ENCODE measurements at regions not wholly inside any gene's neighbourhood (a gene's known extent, or its start where the extent isn't known, plus 50 kb on each side); places are given as distances from the start of the nearest gene placed in this dataset.
A peak's percentile ranks its signal among the peaks of the same experiment; 100 is the strongest.
"Not testable (repeated sequence)": the region's sequence is repeated elsewhere in the genome, so short reads cannot be mapped to it uniquely, and the experiment has no call there.

DNA sequence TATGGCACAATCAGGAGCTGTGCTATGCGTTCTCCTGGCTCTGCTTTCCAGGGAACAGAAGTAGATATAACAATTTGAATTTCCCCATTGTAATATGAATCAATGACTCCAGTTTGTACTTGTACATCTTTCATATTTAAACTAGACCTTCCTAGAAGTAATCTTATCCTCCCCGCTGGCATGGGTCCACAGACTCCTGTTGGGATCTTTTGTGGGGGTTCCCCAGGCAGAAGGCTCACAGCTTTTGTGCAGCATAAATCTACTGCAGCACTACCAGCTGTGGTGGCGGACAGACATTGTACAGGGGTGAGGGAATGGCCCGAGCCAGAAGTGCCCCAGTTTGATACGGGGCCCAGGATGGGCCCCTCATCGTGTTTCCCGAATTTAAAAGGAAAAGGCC, 1042.1 kb downstream of the STPG2 start:
- H3K27ac ChIP-seq (ENCODE audit: low read length); H3K36me3 ChIP-seq (ENCODE audit: insufficient read depth, low read depth, low read length); H3K4me1 ChIP-seq (ENCODE audit: insufficient read depth, low read length); H3K27me3 ChIP-seq (ENCODE audit: insufficient read depth, low read length); H3K9me3 ChIP-seq (ENCODE audit: insufficient read depth, low read depth, low read length); H3K4me3 ChIP-seq (ENCODE audit: low read length); H3K9ac ChIP-seq (ENCODE audit: low read depth, low read length): not testable (repeated sequence)

DNA sequence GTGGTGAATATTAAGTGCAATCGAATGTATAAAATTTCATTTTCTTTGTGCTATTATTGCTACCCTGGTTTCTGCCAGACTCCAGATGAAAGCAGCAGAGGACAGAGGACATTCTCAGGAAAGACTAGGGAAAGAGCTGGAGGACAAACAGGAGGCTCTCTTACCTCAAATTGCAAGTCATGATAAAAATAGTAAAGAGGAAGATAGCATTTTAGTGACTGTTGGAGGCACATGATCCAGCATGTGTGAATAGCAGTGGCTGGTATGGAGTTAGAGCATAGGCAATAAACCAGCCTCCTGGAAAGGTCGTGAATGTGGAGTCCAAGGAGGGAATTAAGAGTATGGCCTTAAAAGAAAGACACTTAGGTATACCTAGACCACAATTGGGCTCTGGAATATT, 1040.0 kb downstream of the STPG2 start:
- no peaks in the 10 kb centered on the region for H3K9me3 ChIP-seq (ENCODE audit: insufficient read depth, low read depth, low read length)
- H3K4me3 ChIP-seq (ENCODE audit: low read length), result no peak overlapping the region
- H3K4me1 ChIP-seq (ENCODE audit: insufficient read depth, low read length), result no peaks in the 10 kb centered on the region
- no peak overlapping the region for H3K9ac ChIP-seq (ENCODE audit: low read depth, low read length)
- H3K27me3 ChIP-seq (ENCODE audit: insufficient read depth, low read length), result no peaks in the 10 kb centered on the region
- no peaks in the 10 kb centered on the region for H3K36me3 ChIP-seq (ENCODE audit: insufficient read depth, low read depth, low read length)
- H3K27ac ChIP-seq (ENCODE audit: low read length), result no peak overlapping the region

DNA sequence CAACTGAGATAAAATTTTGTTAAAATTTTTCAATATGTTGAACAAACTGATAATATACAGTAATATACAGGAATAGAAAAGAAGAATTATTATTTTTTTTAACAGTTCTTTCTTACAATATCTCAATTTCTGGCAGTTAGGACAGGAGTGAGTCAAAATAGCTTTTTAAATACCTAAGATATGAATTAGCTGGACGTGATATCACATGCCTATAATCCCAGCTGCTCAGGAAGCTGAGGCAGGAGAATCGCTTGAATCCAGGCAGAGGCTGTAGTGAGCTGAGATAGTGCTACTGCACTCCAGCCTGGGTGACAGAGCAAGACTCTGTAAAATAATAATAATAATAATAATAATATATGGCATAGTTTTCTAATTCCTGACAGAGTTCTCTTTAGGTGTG, 1039.3 kb downstream of the STPG2 start:
- no peaks in the 10 kb centered on the region for H3K27me3 ChIP-seq (ENCODE audit: insufficient read depth, low read length)
- H3K4me1 ChIP-seq (ENCODE audit: insufficient read depth, low read length), result no peaks in the 10 kb centered on the region
- H3K36me3 ChIP-seq (ENCODE audit: insufficient read depth, low read depth, low read length), result no peaks in the 10 kb centered on the region
- H3K9me3 ChIP-seq (ENCODE audit: insufficient read depth, low read depth, low read length), result no peaks in the 10 kb centered on the region; the same call in 1 of the 2 replicates
- H3K27ac ChIP-seq (ENCODE audit: low read length), result no peak overlapping the region
- no peak overlapping the region for H3K4me3 ChIP-seq (ENCODE audit: low read length)
- H3K9ac ChIP-seq (ENCODE audit: low read depth, low read length), result no peak overlapping the region

DNA sequence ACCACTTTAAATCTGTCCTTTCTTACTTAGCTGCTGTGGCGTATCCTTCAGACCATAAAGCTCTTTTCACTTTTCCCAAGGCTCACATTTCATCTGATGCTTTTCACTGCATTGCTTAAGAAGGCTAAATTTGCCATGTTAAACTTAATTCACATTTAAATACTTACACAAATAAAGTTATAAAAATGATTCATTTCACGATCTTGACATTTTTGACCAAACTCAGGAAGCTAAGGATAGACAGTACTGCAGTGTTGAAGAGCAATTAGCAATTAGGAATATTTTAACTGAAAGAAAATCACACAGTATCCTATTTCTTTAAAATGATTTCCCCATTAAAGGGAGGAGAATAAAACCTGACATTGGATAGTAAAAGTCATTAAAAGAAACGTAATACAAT, 1038.6 kb downstream of the STPG2 start:
- Histone ChIP-seq H3K4me3 (ENCODE audit: low read length) (no peak overlapping the region), H3K9me3 (ENCODE audit: insufficient read depth, low read depth, low read length) (no peaks in the 10 kb centered on the region; the same call in 1 of the 2 replicates), H3K36me3 (ENCODE audit: insufficient read depth, low read depth, low read length) (no peaks in the 10 kb centered on the region), H3K27ac (ENCODE audit: low read length) (no peak overlapping the region), H3K4me1 (ENCODE audit: insufficient read depth, low read length) (no peaks in the 10 kb centered on the region), H3K27me3 (ENCODE audit: insufficient read depth, low read length) (no peaks in the 10 kb centered on the region), H3K9ac (ENCODE audit: low read depth, low read length) (no peak overlapping the region)

DNA sequence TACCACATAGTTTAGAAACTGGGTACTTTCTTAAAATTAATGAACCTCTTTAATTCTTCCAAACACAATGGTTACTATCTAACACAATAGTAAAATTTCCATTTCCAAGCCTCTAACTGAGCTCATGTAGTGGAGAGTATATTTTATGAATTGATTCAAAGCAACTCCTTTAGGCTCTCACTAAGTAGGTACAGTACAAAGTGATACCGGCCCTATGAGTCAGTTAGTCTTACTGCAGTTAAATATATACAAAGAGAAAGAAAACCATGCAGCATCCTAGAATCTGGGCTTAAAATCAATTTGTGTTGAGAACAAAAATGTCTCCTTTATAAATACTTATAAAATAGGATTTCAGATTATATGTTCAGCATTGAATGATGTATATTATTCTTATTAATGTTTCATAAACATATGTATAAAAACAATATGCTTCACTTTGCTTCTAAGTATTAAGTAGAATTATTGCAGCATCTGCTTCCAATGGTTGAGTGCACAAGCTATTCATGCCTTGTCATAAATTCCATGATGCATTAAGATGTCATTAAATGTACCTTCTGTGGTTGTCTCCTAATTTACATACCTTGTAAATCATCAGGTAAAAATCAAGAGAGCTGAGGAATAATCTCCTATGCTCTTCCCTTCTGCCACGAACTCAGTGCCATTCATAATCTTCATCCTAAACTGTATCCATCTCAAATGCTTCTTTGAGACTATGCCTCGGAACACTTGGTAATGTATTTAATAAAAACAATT, 1037.8 kb downstream of the STPG2 start:
- no peaks in the 10 kb centered on the region for H3K4me1 ChIP-seq (ENCODE audit: insufficient read depth, low read length)
- H3K27ac ChIP-seq (ENCODE audit: low read length), result no peak overlapping the region
- no peaks in the 10 kb centered on the region for H3K27me3 ChIP-seq (ENCODE audit: insufficient read depth, low read length)
- no peak overlapping the region for H3K4me3 ChIP-seq (ENCODE audit: low read length)
- no peaks in the 10 kb centered on the region for H3K36me3 ChIP-seq (ENCODE audit: insufficient read depth, low read depth, low read length)
- H3K9me3 ChIP-seq (ENCODE audit: insufficient read depth, low read depth, low read length), result no peaks in the 10 kb centered on the region; the same call in 1 of the 2 replicates
- no peak overlapping the region for H3K9ac ChIP-seq (ENCODE audit: low read depth, low read length)

DNA sequence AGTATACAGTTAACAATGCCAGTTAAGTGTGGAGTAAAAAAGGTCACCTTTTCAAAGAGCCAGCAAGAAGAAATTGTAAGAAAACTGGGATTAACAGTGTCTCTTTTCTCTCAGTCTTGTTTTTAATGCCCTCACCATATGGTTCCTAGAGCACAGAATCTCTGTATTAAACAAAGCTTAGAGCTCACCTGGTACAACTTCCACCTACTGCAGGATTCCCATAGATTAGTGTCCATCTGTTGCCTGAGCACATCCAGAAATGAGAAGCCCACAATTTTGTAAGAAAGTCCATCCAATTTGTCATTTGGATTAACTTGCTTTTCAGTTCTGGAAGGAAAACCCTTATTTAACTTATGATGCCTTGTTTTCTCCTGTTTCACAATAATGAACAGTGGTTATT, 1037.1 kb downstream of the STPG2 start:
- H3K27ac ChIP-seq (ENCODE audit: low read length), result no peak overlapping the region
- H3K36me3 ChIP-seq (ENCODE audit: insufficient read depth, low read depth, low read length), result no peaks in the 10 kb centered on the region
- H3K9me3 ChIP-seq (ENCODE audit: insufficient read depth, low read depth, low read length), result no peaks in the 10 kb centered on the region; the same call in 1 of the 2 replicates
- no peaks in the 10 kb centered on the region for H3K4me1 ChIP-seq (ENCODE audit: insufficient read depth, low read length)
- H3K27me3 ChIP-seq (ENCODE audit: insufficient read depth, low read length), result no peaks in the 10 kb centered on the region
- no peak overlapping the region for H3K4me3 ChIP-seq (ENCODE audit: low read length)
- H3K9ac ChIP-seq (ENCODE audit: low read depth, low read length), result no peak overlapping the region

DNA sequence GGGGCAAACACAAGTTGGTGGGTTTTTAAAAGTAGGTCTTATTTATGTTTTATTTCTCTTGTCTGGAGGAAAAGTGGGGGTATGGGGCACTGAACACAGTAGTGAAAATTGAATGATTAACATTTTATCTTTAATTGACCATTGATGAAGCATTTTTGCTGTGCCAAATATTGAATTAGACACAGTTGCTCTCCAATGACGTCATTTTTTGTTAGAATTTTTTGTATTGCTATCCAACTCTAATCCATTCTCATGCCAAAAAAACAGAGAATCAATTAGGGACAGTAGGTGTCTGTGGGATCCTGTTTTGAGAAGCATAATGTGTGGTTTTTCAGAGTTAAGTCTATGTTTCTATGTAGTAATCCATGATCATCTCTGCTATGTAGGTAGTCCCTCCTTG, 1032.8 kb downstream of the STPG2 start:
- H3K4me1 ChIP-seq (ENCODE audit: insufficient read depth, low read length), result no peaks in the 10 kb centered on the region

DNA sequence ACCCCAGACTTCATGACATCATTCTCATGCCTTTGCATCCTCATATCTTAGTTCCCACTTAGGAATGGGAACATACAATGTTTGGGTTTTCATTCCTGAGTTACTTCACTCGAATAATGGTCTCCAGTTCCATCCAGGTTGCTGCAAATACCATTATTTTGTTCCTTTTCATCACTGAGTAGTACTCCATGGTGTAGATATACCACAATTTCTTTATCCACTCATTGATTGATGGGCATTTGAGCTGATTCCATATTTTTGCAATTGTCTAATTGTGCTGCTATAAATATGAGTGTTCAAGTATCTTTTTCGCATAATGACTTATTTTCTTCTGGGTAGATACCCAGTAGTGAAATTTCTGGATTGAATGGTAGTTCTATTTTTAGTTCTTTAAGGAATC, 1026.8 kb downstream of the STPG2 start:
- H3K27me3 ChIP-seq (ENCODE audit: insufficient read depth, low read length), result no peaks in the 10 kb centered on the region
- no peaks in the 10 kb centered on the region for H3K36me3 ChIP-seq (ENCODE audit: insufficient read depth, low read depth, low read length)
- H3K27ac ChIP-seq (ENCODE audit: low read length), result no peak overlapping the region
- peaks cover 6% of the 10 kb centered on the region; the same call in 1 of the 2 replicates for H3K9me3 ChIP-seq (ENCODE audit: insufficient read depth, low read depth, low read length)
- H3K9ac ChIP-seq (ENCODE audit: low read depth, low read length), result no peak overlapping the region
- peaks cover 3% of the 10 kb centered on the region; the same call in 1 of the 2 replicates for H3K4me1 ChIP-seq (ENCODE audit: insufficient read depth, low read length)
- no peak overlapping the region for H3K4me3 ChIP-seq (ENCODE audit: low read length)

More for the DNA sequence above, 1032.8 kb downstream of the STPG2 start:
- H3K27me3 ChIP-seq (ENCODE audit: insufficient read depth, low read length), result no peaks in the 10 kb centered on the region
- no peak overlapping the region for H3K27ac ChIP-seq (ENCODE audit: low read length)
- H3K36me3 ChIP-seq (ENCODE audit: insufficient read depth, low read depth, low read length), result no peaks in the 10 kb centered on the region
- no peaks in the 10 kb centered on the region; the same call in 1 of the 2 replicates for H3K9me3 ChIP-seq (ENCODE audit: insufficient read depth, low read depth, low read length)
- H3K4me3 ChIP-seq (ENCODE audit: low read length), result no peak overlapping the region
- no peak overlapping the region for H3K9ac ChIP-seq (ENCODE audit: low read depth, low read length)

DNA sequence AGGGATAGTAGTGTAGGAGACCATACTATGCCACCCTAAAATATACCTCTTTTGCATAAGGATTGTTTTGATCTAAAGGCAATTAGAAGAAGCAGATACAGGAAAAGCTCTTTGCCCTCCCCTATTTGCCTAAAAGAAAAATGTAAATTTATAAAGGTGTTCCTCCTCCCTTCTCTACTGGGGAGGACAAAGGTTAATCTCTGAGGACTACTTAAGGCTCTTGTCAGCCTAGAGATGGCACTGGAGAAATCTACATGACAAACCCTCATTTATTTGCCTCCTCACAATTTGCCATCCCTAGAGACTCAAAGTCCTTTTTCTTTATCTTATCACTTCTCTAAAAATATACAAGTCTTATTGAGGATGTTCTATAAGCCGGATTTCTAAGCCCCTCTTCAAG, 1021.8 kb downstream of the STPG2 start:
- no peaks in the 10 kb centered on the region for H3K27me3 ChIP-seq (ENCODE audit: insufficient read depth, low read length)
- H3K36me3 ChIP-seq (ENCODE audit: insufficient read depth, low read depth, low read length), result no peaks in the 10 kb centered on the region
- 0 out of 2 replicates have a peak overlapping the region, but pooled peaks have one; percentile 17 for H3K4me3 ChIP-seq (ENCODE audit: low read length)
- peaks cover 6% of the 10 kb centered on the region; the same call in 1 of the 2 replicates for H3K4me1 ChIP-seq (ENCODE audit: insufficient read depth, low read length)
- H3K9ac ChIP-seq (ENCODE audit: low read depth, low read length), result no peak overlapping the region
- peaks cover 3% of the 10 kb centered on the region; the same call in 1 of the 2 replicates for H3K9me3 ChIP-seq (ENCODE audit: insufficient read depth, low read depth, low read length)
- H3K27ac ChIP-seq (ENCODE audit: low read length), result no peak overlapping the region

DNA sequence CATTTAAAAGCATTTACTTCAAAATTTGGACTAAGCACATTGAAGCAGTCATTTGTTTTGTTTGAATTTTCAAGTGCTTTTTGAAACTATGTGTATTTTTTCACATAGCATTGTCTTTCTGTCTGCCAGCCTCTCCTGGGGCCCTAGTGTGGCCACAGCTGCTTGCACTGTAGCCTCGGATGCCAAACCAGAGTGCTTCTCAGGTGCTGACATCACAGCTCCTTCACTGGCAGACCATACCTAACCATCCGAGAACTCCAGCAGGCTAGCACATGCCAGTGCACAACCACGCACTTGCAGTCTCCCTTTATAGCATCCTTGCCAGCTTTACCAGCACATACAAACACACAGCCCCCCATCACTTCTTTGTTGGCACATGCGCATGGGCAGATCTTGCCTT, 1019.7 kb downstream of the STPG2 start:
- H3K9me3 ChIP-seq (ENCODE audit: insufficient read depth, low read depth, low read length), result no peaks in the 10 kb centered on the region
- H3K9ac ChIP-seq (ENCODE audit: low read depth, low read length), result no peak overlapping the region
- H3K36me3 ChIP-seq (ENCODE audit: insufficient read depth, low read depth, low read length), result no peaks in the 10 kb centered on the region
- peaks cover 6% of the 10 kb centered on the region; the same call in 1 of the 2 replicates for H3K4me1 ChIP-seq (ENCODE audit: insufficient read depth, low read length)
- no peaks in the 10 kb centered on the region for H3K27me3 ChIP-seq (ENCODE audit: insufficient read depth, low read length)
- no peak overlapping the region for H3K27ac ChIP-seq (ENCODE audit: low read length)
- H3K4me3 ChIP-seq (ENCODE audit: low read length), result no peak overlapping the region

DNA sequence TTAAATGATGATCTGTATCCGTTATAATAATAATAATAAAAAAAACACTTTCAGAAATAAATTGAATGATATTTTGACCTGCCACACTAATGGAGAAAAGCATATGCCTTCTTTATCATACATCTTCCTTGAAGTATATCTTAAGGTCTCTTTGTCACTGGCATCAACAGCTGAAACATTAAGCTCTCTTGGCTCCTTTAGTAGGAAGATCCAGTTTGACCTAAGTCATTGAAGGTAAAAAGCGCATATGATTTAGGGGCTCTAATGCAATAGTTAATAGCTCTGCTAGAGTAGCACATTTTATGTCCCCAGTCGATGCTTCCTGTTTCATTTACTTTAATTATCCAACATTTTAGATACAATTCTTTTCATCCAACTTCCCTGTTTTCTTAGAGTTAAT, 1010.8 kb downstream of the STPG2 start:
- no peaks in the 10 kb centered on the region for H3K27me3 ChIP-seq (ENCODE audit: insufficient read depth, low read length)
- H3K36me3 ChIP-seq (ENCODE audit: insufficient read depth, low read depth, low read length), result no peaks in the 10 kb centered on the region
- no peaks in the 10 kb centered on the region for H3K9me3 ChIP-seq (ENCODE audit: insufficient read depth, low read depth, low read length)

DNA sequence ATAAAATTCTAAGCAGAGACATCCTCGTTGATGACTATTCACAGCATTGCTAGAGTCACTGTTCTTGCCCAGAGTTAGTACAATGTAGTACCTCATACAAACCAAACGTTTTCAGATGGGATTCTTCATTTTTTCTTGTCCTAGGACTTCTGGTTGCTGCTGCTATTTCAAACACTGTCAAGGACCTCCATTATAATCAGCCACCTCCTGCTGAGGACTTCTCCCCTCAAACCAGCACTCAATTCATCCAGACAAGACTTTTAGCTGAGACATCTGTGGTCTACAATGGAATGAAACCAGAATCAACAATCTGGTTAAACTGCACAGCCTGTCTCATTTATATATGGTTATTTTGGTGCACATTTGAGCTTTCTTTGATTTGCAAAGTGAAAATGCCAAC, 1008.8 kb downstream of the STPG2 start:
- H3K4me1 ChIP-seq (ENCODE audit: insufficient read depth, low read length), result no peaks in the 10 kb centered on the region
- H3K4me3 ChIP-seq (ENCODE audit: low read length), result no peak overlapping the region
- H3K27me3 ChIP-seq (ENCODE audit: insufficient read depth, low read length), result no peaks in the 10 kb centered on the region
- peaks cover 6% of the 10 kb centered on the region for H3K9me3 ChIP-seq (ENCODE audit: insufficient read depth, low read depth, low read length)
- no peak overlapping the region for H3K27ac ChIP-seq (ENCODE audit: low read length)
- no peaks in the 10 kb centered on the region for H3K36me3 ChIP-seq (ENCODE audit: insufficient read depth, low read depth, low read length)
- no peak overlapping the region for H3K9ac ChIP-seq (ENCODE audit: low read depth, low read length)

More for the DNA sequence above, 1010.8 kb downstream of the STPG2 start:
- no peaks in the 10 kb centered on the region for H3K4me1 ChIP-seq (ENCODE audit: insufficient read depth, low read length)
- no peak overlapping the region for H3K27ac ChIP-seq (ENCODE audit: low read length)
- no peak overlapping the region for H3K4me3 ChIP-seq (ENCODE audit: low read length)
- no peak overlapping the region for H3K9ac ChIP-seq (ENCODE audit: low read depth, low read length)
